ENCODE measurements at regions not wholly inside any gene's neighbourhood (a gene's known extent, or its start where the extent isn't known, plus 50 kb on each side); places are given as distances from the start of the nearest gene placed in this dataset.
"Not testable (repeated sequence)": the region's sequence is repeated elsewhere in the genome, so short reads cannot be mapped to it uniquely, and the experiment has no call there.

- not testable (repeated sequence) for DNase-seq
Measured at GRCh38 chr11:71721840-71722239, 111.2 kb upstream of the DEFB108B start.

- DNase-seq = not testable (repeated sequence)
Measured at GRCh38 chr11:71723991-71724390, 109.0 kb upstream of the DEFB108B start.

GRCh38 chr11:71730748-71731147 lies 102.3 kb upstream of the DEFB108B start:
- DNase-seq = not testable (repeated sequence)

- DNase-seq = not testable (repeated sequence)
Measured at GRCh38 chr11:71734368-71734767, 98.6 kb upstream of the DEFB108B start.

- not testable (repeated sequence) for DNase-seq
Measured at GRCh38 chr11:71738317-71738716, 94.7 kb upstream of the DEFB108B start.

- DNase-seq = not testable (repeated sequence)
Measured at GRCh38 chr11:71743385-71743784, 89.6 kb upstream of the DEFB108B start.

GRCh38 chr11:71745656-71746055 lies 87.3 kb upstream of the DEFB108B start:
- DNase-seq = not testable (repeated sequence)

GRCh38 chr11:71746263-71746662 lies 86.7 kb upstream of the DEFB108B start:
- DNase-seq = not testable (repeated sequence)

- DNase-seq = not testable (repeated sequence)
Measured at GRCh38 chr11:71748965-71749620, 83.9 kb upstream of the DEFB108B start.

GRCh38 chr11:71750908-71751307 lies 82.1 kb upstream of the DEFB108B start:
- DNase-seq = not testable (repeated sequence)

- DNase-seq = peak in 1 of 2 donors; percentile 33
Measured at GRCh38 chr11:71764695-71765491, 68.1 kb upstream of the DEFB108B start.

GRCh38 chr11:71767016-71767415 lies 66.0 kb upstream of the DEFB108B start:
- not testable (repeated sequence) for DNase-seq

GRCh38 chr11:71772193-71772592 lies 60.8 kb upstream of the DEFB108B start:
- not testable (repeated sequence) for DNase-seq

- no peak for DNase-seq
Measured at GRCh38 chr11:71774603-71775222, 58.3 kb upstream of the DEFB108B start.

- not testable (repeated sequence) for DNase-seq
Measured at GRCh38 chr11:71780116-71780515, 52.9 kb upstream of the DEFB108B start.

- DNase-seq = not testable (repeated sequence)
Measured at GRCh38 chr11:71780771-71781170, 52.2 kb upstream of the DEFB108B start.

- not testable (repeated sequence) for DNase-seq
Measured at GRCh38 chr11:71781491-71781890, 51.5 kb upstream of the DEFB108B start.

GRCh38 chr11:71782229-71782861 lies 50.7 kb upstream of the DEFB108B start:
- DNase-seq = not testable (repeated sequence)

GRCh38 chr11:71783191-71783590 lies 49.8 kb upstream of the DEFB108B start:
- not testable (repeated sequence) for DNase-seq
